ENCODE measurements at regions not wholly inside any gene's neighbourhood (a gene's known extent, or its start where the extent isn't known, plus 50 kb on each side); places are given as distances from the start of the nearest gene placed in this dataset.

DNA sequence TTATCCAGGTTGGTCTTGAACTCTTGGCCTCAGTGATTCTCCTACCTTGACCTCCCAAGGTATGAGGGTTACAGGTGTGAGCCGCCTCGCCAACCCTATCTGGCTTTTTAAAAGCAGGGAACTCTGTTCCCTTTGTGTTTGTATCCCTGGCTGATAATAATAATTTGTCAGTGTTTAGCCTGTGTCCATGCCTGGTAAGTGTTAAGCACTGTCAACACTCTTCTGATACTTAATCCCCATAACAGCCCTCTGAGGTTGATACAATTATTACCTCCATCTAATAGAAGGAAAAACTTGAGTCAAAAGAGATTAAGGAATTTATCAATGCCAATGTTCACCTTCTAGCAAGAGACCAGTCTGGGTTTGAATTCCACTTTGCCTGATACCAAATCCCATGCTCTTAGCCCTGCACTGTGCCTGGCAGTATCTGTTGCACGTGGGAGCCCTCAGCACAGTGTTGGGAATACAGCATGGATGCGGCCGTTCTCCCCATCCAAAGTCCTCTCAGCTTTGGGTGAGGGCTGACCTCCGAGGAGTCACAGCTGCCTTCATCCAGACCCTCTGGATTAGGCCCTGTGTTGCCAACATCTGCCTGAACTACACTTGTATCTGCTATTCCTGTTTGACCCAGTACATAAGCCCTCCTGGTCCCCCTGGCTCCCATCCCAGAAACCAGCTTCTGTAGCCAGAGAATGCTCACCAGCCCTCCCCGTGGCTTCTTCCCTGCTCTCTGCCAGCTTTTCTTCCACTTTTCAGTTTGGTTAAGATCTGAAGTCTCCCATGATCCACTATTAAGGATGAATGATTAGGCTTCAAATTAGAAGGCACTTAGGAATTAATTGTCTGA is 335.6 kb upstream of the ASIC2 start:
- no peak for DNase-seq (ENCODE audit: low read depth in 4 of 4, low spot score in 2 of 4)

- no peak for DNase-seq (ENCODE audit: low read depth in 4 of 4, low spot score in 2 of 4)
Measured at GRCh38 chr17:33633446-33633845, 340.4 kb upstream of the ASIC2 start.

DNA sequence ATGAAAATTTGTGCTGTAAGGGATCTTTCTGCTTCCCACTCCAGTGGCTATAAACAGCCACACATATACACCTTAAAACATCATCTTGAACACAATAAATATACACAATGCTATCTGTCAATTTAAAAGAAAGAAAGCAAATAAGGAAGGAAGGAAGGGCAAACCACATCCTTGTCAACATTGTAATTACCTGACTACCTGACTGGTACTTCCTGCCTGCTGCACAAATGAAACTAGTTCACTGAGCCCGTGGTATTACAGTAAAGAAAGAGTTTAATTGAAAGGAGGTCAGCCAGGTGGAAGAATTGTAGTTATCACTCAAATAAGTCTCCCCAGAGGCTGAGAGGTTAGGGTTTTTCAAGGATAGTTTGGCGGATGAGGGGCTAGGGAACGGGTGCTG is 344.4 kb upstream of the ASIC2 start:
- DNase-seq (ENCODE audit: low read depth in 4 of 4, low spot score in 2 of 4), result no peak

DNA sequence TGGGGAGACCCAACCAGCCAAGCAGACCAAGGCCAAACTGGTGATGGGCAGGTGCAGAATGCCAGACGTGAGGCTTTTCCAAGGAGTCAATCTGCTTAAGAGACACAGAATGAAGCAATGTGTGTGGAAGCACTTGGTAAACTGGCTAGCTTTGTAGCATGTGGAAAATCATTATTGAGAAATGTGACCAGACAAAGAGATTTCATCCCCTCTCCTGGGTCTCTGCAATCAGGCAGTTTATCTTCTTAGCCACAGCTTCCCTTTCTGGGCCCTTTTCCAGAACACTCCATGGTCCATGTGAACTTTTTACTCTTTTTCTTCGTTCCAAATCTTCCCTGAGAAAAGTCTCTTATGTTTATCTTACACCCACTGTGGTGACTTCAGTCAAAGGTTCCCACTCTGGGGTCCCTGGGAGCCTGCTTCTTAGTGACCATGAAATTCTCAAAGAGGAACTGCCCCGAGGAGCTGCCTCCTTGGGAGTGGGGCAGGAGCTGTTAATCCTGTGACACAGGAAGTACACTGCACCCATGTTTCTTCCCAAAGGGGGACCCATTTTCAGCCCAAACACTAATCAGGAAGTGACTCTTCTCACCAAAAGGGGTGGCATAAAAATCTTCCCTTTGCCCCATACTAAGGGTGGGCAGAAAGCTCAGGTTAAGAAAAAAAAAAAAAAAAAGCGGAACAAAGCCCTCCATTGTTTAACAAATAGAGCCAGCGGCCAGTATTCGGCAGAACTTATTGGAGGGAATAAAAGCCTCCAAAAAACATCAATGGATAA is 346.2 kb upstream of the ASIC2 start:
- DNase-seq (ENCODE audit: low read depth in 4 of 4, low spot score in 2 of 4), result no peak

- DNase-seq (ENCODE audit: low read depth in 4 of 4, low spot score in 2 of 4), result no peak
Measured at GRCh38 chr17:33640629-33641028, 347.5 kb upstream of the ASIC2 start.

- DNase-seq (ENCODE audit: low read depth in 4 of 4, low spot score in 2 of 4), result no peak
Measured at GRCh38 chr17:33642002-33642401, 348.9 kb upstream of the ASIC2 start.

GRCh38 chr17:33647956-33648355 is 354.9 kb upstream of the ASIC2 start:
- peak in 1 of 4 donors; percentile 9 for DNase-seq (ENCODE audit: low read depth in 4 of 4, low spot score in 2 of 4)

- DNase-seq (ENCODE audit: low read depth in 4 of 4, low spot score in 2 of 4), result no peak
Measured at GRCh38 chr17:33650304-33650703, 357.2 kb upstream of the ASIC2 start.

GRCh38 chr17:33651686-33652085 is 358.6 kb upstream of the ASIC2 start:
- no peak for DNase-seq (ENCODE audit: low read depth in 4 of 4, low spot score in 2 of 4)

- DNase-seq (ENCODE audit: low read depth in 4 of 4, low spot score in 2 of 4), result no peak
Measured at GRCh38 chr17:33652731-33653398, 359.8 kb upstream of the ASIC2 start.

DNA sequence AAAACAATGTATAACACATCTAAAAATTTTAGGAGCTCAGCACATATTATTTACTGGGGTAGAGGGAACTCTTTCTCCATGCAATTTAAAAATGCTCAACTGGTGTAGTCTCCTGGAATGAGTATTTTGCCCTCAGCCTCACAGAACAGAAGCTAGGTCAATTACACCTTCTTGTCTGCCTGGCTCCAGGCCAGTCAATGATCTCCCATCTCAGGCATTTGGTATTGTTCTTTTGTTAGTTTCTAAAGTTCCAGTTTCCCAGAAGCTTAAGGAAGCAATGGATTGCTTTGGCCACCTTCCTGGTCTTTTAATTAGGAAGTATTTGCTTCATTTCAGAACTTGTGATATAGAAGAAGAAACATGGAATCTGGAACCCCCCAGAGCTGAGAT is 360.3 kb upstream of the ASIC2 start:
- DNase-seq (ENCODE audit: low read depth in 4 of 4, low spot score in 2 of 4), result no peak

DNA sequence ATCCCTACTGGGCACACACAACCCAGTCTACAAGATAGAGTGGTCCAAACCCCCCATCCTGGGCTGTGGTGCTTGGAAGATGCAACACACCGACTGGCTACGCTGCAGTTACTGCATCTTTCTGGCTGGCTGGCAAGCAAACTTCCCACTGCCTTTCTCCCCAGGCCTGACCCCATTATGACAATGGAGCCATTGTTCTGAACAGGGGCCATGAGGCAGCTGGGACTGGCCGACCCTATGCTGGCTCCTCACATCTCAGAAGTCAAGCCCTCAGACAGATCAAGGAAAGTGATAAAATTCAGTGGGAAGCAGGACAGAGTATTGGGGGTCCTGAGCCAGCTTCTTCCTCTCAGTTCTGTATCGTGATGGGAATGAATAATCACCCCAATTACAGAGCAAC is 364.1 kb upstream of the ASIC2 start:
- no peak for DNase-seq (ENCODE audit: low read depth in 4 of 4, low spot score in 2 of 4)

GRCh38 chr17:33661975-33662374 is 368.9 kb upstream of the ASIC2 start:
- DNase-seq (ENCODE audit: low read depth in 4 of 4, low spot score in 2 of 4), result no peak

GRCh38 chr17:33664116-33664840 is 371.2 kb upstream of the ASIC2 start:
- DNase-seq (ENCODE audit: low read depth in 4 of 4, low spot score in 2 of 4), result no peak

- DNase-seq (ENCODE audit: low read depth in 4 of 4, low spot score in 2 of 4), result no peak
Measured at GRCh38 chr17:33667052-33667509, 374.0 kb upstream of the ASIC2 start.

- DNase-seq (ENCODE audit: low read depth in 4 of 4, low spot score in 2 of 4), result no peak
Measured at GRCh38 chr17:33667671-33668070, 374.6 kb upstream of the ASIC2 start.

DNA sequence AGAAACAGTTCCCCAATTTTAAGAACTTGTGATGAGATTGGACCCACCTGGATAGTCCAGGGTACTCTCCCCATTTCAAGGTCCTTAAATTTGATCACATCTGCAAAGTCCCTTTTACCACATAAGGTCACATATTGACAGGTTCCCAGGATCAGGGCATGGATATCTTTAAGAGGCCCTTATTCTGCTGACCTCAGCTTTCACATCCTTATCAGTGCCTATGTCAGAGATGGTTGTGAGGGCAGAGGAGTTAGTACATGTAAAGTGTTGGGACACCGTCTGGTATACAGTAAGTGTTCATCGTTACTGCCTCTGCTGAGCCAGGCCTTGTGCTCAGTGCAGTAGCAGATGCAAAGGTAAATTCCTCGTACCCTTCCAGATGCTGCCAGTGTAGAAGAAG is 375.4 kb upstream of the ASIC2 start:
- no peak for DNase-seq (ENCODE audit: low read depth in 4 of 4, low spot score in 2 of 4)

- no peak for DNase-seq (ENCODE audit: low read depth in 4 of 4, low spot score in 2 of 4)
Measured at GRCh38 chr17:33671491-33671890, 378.4 kb upstream of the ASIC2 start.

DNA sequence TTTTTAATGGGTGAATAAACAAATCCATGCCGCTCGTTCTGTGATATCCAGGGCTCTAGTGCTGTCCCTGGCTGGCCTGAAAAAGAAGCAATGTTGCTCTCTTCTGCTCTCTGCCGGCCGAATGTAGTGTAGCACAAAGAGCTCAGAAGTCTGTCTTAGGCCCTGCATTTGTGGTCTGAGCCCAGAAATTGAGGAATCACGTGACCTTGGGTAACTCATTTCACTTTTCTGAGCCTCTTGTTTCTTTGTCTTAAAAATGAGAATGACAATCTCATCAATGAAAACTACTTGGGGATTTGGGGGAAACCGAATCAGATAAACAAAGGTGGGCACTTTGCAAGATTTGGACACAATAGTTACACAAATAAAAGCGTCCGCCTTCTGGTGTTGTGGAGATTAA is 381.6 kb upstream of the ASIC2 start:
- DNase-seq (ENCODE audit: low read depth in 4 of 4, low spot score in 2 of 4), result peak in 3 of 4 donors; percentile 9 to 55 (median 14)

- DNase-seq (ENCODE audit: low read depth in 4 of 4, low spot score in 2 of 4), result no peak
Measured at GRCh38 chr17:33676444-33676843, 383.3 kb upstream of the ASIC2 start.

DNA sequence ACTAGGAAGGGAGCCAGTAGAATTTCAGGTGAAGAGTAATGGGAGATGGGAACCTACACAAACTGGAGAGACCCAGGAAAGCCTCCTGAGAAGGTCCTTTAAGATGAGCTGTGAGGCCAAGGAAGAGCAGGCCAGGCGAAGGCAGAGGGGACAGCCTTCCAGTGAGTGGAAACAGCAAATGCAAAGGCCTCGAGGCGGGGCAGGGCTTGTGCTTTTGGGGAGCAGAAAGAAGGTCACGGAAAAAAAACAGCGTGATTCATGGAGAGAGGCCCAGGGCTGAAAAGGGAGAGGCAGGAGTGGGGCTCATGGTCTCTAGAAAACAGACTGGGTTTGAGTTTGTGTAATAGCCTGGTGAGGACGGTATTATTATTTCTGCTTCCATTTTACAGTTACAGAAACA is 386.5 kb upstream of the ASIC2 start:
- DNase-seq (ENCODE audit: low read depth in 4 of 4, low spot score in 2 of 4), result no peak
